ENCODE measurements at regions not wholly inside any gene's neighbourhood (a gene's known extent, or its start where the extent isn't known, plus 50 kb on each side); places are given as distances from the start of the nearest gene placed in this dataset.

- no peaks in the 10 kb centered on the region for H3K27me3 ChIP-seq
- WGBS (ENCODE audit: low lambda C conversion rate, missing lambda C conversion rate), result 92% methylated on average over 4 of the region's 4 CpGs
- H3K4me3 ChIP-seq, result no peak overlapping the region
- no peaks in the 10 kb centered on the region for H3K79me2 ChIP-seq
- no peak overlapping the region for H3K27ac ChIP-seq
- no peak overlapping the region for H3K4me2 ChIP-seq
- TF ChIP-seq CTCF (IDR thresholded peaks at IDR 0.05; ENCODE audit: poor library complexity), result no peak
- no peak for TF ChIP-seq EZH2 (IDR thresholded peaks at IDR 0.05; ENCODE audit: borderline replicate concordance)
- no peak for TF ChIP-seq EZH2phosphoT487 (IDR thresholded peaks at IDR 0.05; ENCODE audit: low read depth, severe bottlenecking, unreplicated experiment)
- no peaks in the 10 kb centered on the region for H3K9me3 ChIP-seq (ENCODE audit: low read depth)
- DNase-seq (ENCODE audit: low spot score), result no peak
- H4K20me1 ChIP-seq (ENCODE audit: insufficient read depth, poor library complexity, severe bottlenecking), result no peaks in the 10 kb centered on the region
- no peaks in the 10 kb centered on the region for H3K9me2 ChIP-seq (replicated peaks; ENCODE audit: insufficient read depth)
- H3K4me1 ChIP-seq (ENCODE audit: insufficient read depth), result peaks cover 9% of the 10 kb centered on the region
- no peak overlapping the region for H2AFZ ChIP-seq
- H3K36me3 ChIP-seq (replicated peaks; ENCODE audit: insufficient read depth, low read depth), result no peaks in the 10 kb centered on the region
These were observed 79.7 kb downstream of the VCPKMT start for GRCh38 chr14:50036637-50037036.

- no peak overlapping the region for H2AFZ ChIP-seq
- no peak for DNase-seq (ENCODE audit: low spot score)
- H3K4me2 ChIP-seq, result no peak overlapping the region
- no peak for TF ChIP-seq EZH2 (IDR thresholded peaks at IDR 0.05; ENCODE audit: borderline replicate concordance)
- TF ChIP-seq EZH2phosphoT487 (IDR thresholded peaks at IDR 0.05; ENCODE audit: low read depth, severe bottlenecking, unreplicated experiment), result no peak
- TF ChIP-seq CTCF (IDR thresholded peaks at IDR 0.05; ENCODE audit: poor library complexity), result no peak
- no peaks in the 10 kb centered on the region for H3K9me2 ChIP-seq (replicated peaks; ENCODE audit: insufficient read depth)
- no peaks in the 10 kb centered on the region for H3K9me3 ChIP-seq (ENCODE audit: low read depth)
- H3K4me3 ChIP-seq, result no peak overlapping the region
- no peaks in the 10 kb centered on the region for H3K36me3 ChIP-seq (replicated peaks; ENCODE audit: insufficient read depth, low read depth)
- peaks cover 9% of the 10 kb centered on the region for H3K4me1 ChIP-seq (ENCODE audit: insufficient read depth)
- H4K20me1 ChIP-seq (ENCODE audit: insufficient read depth, poor library complexity, severe bottlenecking), result no peaks in the 10 kb centered on the region
- H3K27ac ChIP-seq, result no peak overlapping the region
- H3K79me2 ChIP-seq, result no peaks in the 10 kb centered on the region
- no peaks in the 10 kb centered on the region for H3K27me3 ChIP-seq
- WGBS (ENCODE audit: low lambda C conversion rate, missing lambda C conversion rate), result 100% methylated on average over 2 of the region's 2 CpGs
These were observed 79.1 kb downstream of the VCPKMT start for GRCh38 chr14:50037240-50037639.

- no peak for DNase-seq (ENCODE audit: low spot score)
- no peaks in the 10 kb centered on the region for H3K27me3 ChIP-seq
- no peaks in the 10 kb centered on the region for H3K36me3 ChIP-seq (replicated peaks; ENCODE audit: insufficient read depth, low read depth)
- no peaks in the 10 kb centered on the region for H3K9me3 ChIP-seq (ENCODE audit: low read depth)
- no peaks in the 10 kb centered on the region for H3K9me2 ChIP-seq (replicated peaks; ENCODE audit: insufficient read depth)
- H4K20me1 ChIP-seq (ENCODE audit: insufficient read depth, poor library complexity, severe bottlenecking), result no peaks in the 10 kb centered on the region
- no peak overlapping the region for H3K27ac ChIP-seq
- TF ChIP-seq EZH2phosphoT487 (IDR thresholded peaks at IDR 0.05; ENCODE audit: low read depth, severe bottlenecking, unreplicated experiment) (no peak), EZH2 (IDR thresholded peaks at IDR 0.05; ENCODE audit: borderline replicate concordance) (no peak), CTCF (IDR thresholded peaks at IDR 0.05; ENCODE audit: poor library complexity) (no peak)
- H3K79me2 ChIP-seq, result no peaks in the 10 kb centered on the region
- H3K4me1 ChIP-seq (ENCODE audit: insufficient read depth), result peaks cover 9% of the 10 kb centered on the region
- 68% methylated on average over 6 of the region's 6 CpGs for WGBS (ENCODE audit: low lambda C conversion rate, missing lambda C conversion rate)
- no peak overlapping the region for H3K4me3 ChIP-seq
- H2AFZ ChIP-seq, result no peak overlapping the region
- H3K4me2 ChIP-seq, result no peak overlapping the region
These were observed 78.5 kb downstream of the VCPKMT start for GRCh38 chr14:50037852-50038251.
